ENCODE measurements at regions not wholly inside any gene's neighbourhood (a gene's known extent, or its start where the extent isn't known, plus 50 kb on each side); places are given as distances from the start of the nearest gene placed in this dataset.
"Not testable (repeated sequence)": the region's sequence is repeated elsewhere in the genome, so short reads cannot be mapped to it uniquely, and the experiment has no call there.

- no peak for DNase-seq
Observed at GRCh38 chr21:32089766-32090165, 189.1 kb downstream of the MIS18A start.

- DNase-seq, result no peak
Observed at GRCh38 chr21:32088471-32088870, 190.4 kb downstream of the MIS18A start.

- DNase-seq, result no peak
Observed at GRCh38 chr21:32087447-32087846, 191.4 kb downstream of the MIS18A start.

- DNase-seq, result no peak
Observed at GRCh38 chr21:32083197-32083596, 195.7 kb downstream of the MIS18A start.

- DNase-seq, result no peak
Observed at GRCh38 chr21:32082466-32082865, 196.4 kb downstream of the MIS18A start.

GRCh38 chr21:32073593-32073992, 200.8 kb downstream of the HUNK start:
- no peak for DNase-seq

GRCh38 chr21:32073190-32073589, 200.4 kb downstream of the HUNK start:
- no peak for DNase-seq

GRCh38 chr21:32071620-32072019, 198.8 kb downstream of the HUNK start:
- DNase-seq, result not testable (repeated sequence)

- DNase-seq, result no peak
Observed at GRCh38 chr21:32070676-32071330, 198.0 kb downstream of the HUNK start.

GRCh38 chr21:32070126-32070525, 197.3 kb downstream of the HUNK start:
- DNase-seq, result no peak

- DNase-seq, result no peak
Observed at GRCh38 chr21:32065654-32066053, 192.8 kb downstream of the HUNK start.

GRCh38 chr21:32064281-32064910, 191.6 kb downstream of the HUNK start:
- no peak for DNase-seq

- no peak for DNase-seq
Observed at GRCh38 chr21:32062591-32063227, 189.9 kb downstream of the HUNK start.

- no peak for DNase-seq
Observed at GRCh38 chr21:32061729-32062128, 188.9 kb downstream of the HUNK start.

GRCh38 chr21:32056791-32057190, 184.0 kb downstream of the HUNK start:
- no peak for DNase-seq

GRCh38 chr21:32055305-32055704, 182.5 kb downstream of the HUNK start:
- DNase-seq, result no peak

Data from stimulated activated CD4-positive, alpha-beta T cell treated with anti-CD3 and anti-CD28 coated beads, Interleukin-2, amount 100 ng/mL, for 24 hours (primary cell).